ENCODE measurements at regions not wholly inside any gene's neighbourhood (a gene's known extent, or its start where the extent isn't known, plus 50 kb on each side); places are given as distances from the start of the nearest gene placed in this dataset.

GRCh38 chrX:88584283-88584682 is 162.7 kb upstream of the CPXCR1 start:
- Histone ChIP-seq H3K4me3 (ENCODE audit: low read depth, low read length, poor library complexity, severe bottlenecking) (no peak overlapping the region), H3K4me2 (ENCODE audit: low read length) (no peak overlapping the region), H4K20me1 (ENCODE audit: insufficient read depth, low read length) (no peaks in the 10 kb centered on the region), H3K36me3 (ENCODE audit: insufficient read depth, low read length) (no peaks in the 10 kb centered on the region), H3K4me1 (ENCODE audit: insufficient read depth, low read length, poor library complexity, severe bottlenecking) (no peaks in the 10 kb centered on the region), H3K79me2 (ENCODE audit: insufficient read depth, low read depth, low read length) (no peaks in the 10 kb centered on the region), H3K9me3 (ENCODE audit: low read length) (no peaks in the 10 kb centered on the region), H3K9me2 (ENCODE audit: insufficient read depth, low read length) (no peaks in the 10 kb centered on the region), H2AFZ (ENCODE audit: low read length) (no peak overlapping the region), H3K27ac (ENCODE audit: low read depth, low read length, poor library complexity, severe bottlenecking) (no peak overlapping the region)
- TF ChIP-seq, protein P1, sequence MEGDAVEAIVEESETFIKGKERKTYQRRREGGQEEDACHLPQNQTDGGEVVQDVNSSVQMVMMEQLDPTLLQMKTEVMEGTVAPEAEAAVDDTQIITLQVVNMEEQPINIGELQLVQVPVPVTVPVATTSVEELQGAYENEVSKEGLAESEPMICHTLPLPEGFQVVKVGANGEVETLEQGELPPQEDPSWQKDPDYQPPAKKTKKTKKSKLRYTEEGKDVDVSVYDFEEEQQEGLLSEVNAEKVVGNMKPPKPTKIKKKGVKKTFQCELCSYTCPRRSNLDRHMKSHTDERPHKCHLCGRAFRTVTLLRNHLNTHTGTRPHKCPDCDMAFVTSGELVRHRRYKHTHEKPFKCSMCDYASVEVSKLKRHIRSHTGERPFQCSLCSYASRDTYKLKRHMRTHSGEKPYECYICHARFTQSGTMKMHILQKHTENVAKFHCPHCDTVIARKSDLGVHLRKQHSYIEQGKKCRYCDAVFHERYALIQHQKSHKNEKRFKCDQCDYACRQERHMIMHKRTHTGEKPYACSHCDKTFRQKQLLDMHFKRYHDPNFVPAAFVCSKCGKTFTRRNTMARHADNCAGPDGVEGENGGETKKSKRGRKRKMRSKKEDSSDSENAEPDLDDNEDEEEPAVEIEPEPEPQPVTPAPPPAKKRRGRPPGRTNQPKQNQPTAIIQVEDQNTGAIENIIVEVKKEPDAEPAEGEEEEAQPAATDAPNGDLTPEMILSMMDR (conservative IDR thresholded peaks at IDR 0.05; ENCODE audit: low read length): no peak
- TF ChIP-seq EZH2phosphoT487 (IDR thresholded peaks at IDR 0.05; ENCODE audit: borderline replicate concordance, low read depth, low read length): no peak
- intact Hi-C loops (cut with micrococcal nuclease; ENCODE audit: unreplicated experiment): no loop called here
- CTCF ChIA-PET (ENCODE audit: unreplicated experiment): no interaction called here
- BruUV-seq (replicated peaks): no TSS peak
- DNase-seq (ENCODE audit: low spot score): no peak
- POLR2A ChIA-PET: no interaction called here

DNA sequence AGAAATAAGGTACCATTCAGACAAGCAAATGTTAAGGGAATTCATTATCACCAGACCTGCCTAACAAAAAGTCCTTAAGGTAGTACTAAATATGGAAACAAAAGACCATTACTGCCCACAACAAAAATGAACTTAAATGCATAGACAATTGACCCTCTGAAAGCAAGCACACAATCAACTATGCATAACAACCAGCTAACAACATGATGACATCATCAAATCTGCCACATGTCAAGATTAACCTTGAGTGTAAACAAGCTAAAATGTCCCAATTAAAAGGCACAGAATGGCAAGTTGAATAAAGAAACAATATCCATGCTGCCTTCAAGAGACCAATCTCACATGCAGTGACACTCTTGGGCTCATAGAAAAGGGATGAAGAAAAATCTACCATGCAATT is 160.7 kb upstream of the CPXCR1 start:
- no peaks in the 10 kb centered on the region for H3K9me3 ChIP-seq (ENCODE audit: low read length)
- H3K36me3 ChIP-seq (ENCODE audit: insufficient read depth, low read length): no peaks in the 10 kb centered on the region
- H2AFZ ChIP-seq (ENCODE audit: low read length): no peak overlapping the region
- intact Hi-C loops (cut with micrococcal nuclease; ENCODE audit: unreplicated experiment): no loop called here
- CTCF ChIA-PET (ENCODE audit: unreplicated experiment): no interaction called here
- H3K9me2 ChIP-seq (ENCODE audit: insufficient read depth, low read length): no peaks in the 10 kb centered on the region
- no peaks in the 10 kb centered on the region for H3K79me2 ChIP-seq (ENCODE audit: insufficient read depth, low read depth, low read length)
- POLR2A ChIA-PET: no interaction called here
- H4K20me1 ChIP-seq (ENCODE audit: insufficient read depth, low read length): no peaks in the 10 kb centered on the region
- DNase-seq (ENCODE audit: low spot score): no peak
- no TSS peak for BruUV-seq (replicated peaks)
- H3K4me2 ChIP-seq (ENCODE audit: low read length): no peak overlapping the region
- no peaks in the 10 kb centered on the region for H3K4me1 ChIP-seq (ENCODE audit: insufficient read depth, low read length, poor library complexity, severe bottlenecking)
- no peak overlapping the region for H3K4me3 ChIP-seq (ENCODE audit: low read depth, low read length, poor library complexity, severe bottlenecking)
- no peak for TF ChIP-seq EZH2phosphoT487 (IDR thresholded peaks at IDR 0.05; ENCODE audit: borderline replicate concordance, low read depth, low read length)
- TF ChIP-seq, protein P1 (conservative IDR thresholded peaks at IDR 0.05; ENCODE audit: low read length): no peak
- no peak overlapping the region for H3K27ac ChIP-seq (ENCODE audit: low read depth, low read length, poor library complexity, severe bottlenecking)

DNA sequence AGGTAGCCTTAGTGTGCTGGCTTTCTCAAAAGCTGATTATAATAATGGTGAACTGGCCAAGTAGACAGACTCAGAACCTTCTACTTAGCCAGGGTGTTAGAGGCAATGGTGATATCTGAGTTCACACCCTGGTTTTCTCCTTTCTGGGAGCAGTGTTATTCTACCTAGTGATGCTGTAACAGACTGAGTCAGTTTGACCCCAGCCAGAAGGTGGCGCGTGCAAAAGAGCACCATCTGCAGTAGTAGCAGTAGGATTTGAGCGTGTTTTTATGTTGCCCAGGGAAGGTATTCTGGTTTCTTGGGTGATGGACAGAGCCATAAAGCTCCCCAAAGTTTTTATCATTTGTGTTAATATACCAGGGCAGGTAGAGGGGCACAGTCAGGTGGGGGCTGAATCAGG is 143.8 kb upstream of the CPXCR1 start:
- H3K27ac ChIP-seq (ENCODE audit: low read depth, low read length, poor library complexity, severe bottlenecking): no peak overlapping the region
- no TSS peak for BruUV-seq (replicated peaks)
- no peak overlapping the region for H3K4me2 ChIP-seq (ENCODE audit: low read length)
- no peak overlapping the region for H3K4me3 ChIP-seq (ENCODE audit: low read depth, low read length, poor library complexity, severe bottlenecking)
- H4K20me1 ChIP-seq (ENCODE audit: insufficient read depth, low read length): no peaks in the 10 kb centered on the region
- no peak for DNase-seq (ENCODE audit: low spot score)
- ChIA-PET CTCF (ENCODE audit: unreplicated experiment) (no interaction called here), POLR2A (no interaction called here)
- no peaks in the 10 kb centered on the region for H3K9me3 ChIP-seq (ENCODE audit: low read length)
- no peaks in the 10 kb centered on the region for H3K79me2 ChIP-seq (ENCODE audit: insufficient read depth, low read depth, low read length)
- H3K36me3 ChIP-seq (ENCODE audit: insufficient read depth, low read length): no peaks in the 10 kb centered on the region
- H3K9me2 ChIP-seq (ENCODE audit: insufficient read depth, low read length): no peaks in the 10 kb centered on the region
- intact Hi-C loops (cut with micrococcal nuclease; ENCODE audit: unreplicated experiment): no loop called here
- TF ChIP-seq, protein P1 (conservative IDR thresholded peaks at IDR 0.05; ENCODE audit: low read length): no peak
- TF ChIP-seq EZH2phosphoT487 (IDR thresholded peaks at IDR 0.05; ENCODE audit: borderline replicate concordance, low read depth, low read length): no peak
- H3K4me1 ChIP-seq (ENCODE audit: insufficient read depth, low read length, poor library complexity, severe bottlenecking): no peaks in the 10 kb centered on the region
- H2AFZ ChIP-seq (ENCODE audit: low read length): no peak overlapping the region
